AG10803 (cell line): ENCODE measurements at regions not wholly inside any gene's neighbourhood (a gene's known extent, or its start where the extent isn't known, plus 50 kb on each side); places are given as distances from the start of the nearest gene placed in this dataset.
A peak's percentile ranks its signal among the peaks of the same experiment; 100 is the strongest.

Source experiments
- DNase-seq: peaks from one replicate; pipeline ENCODE4 v3.0.0; 2010; ENCODE audit warnings: low read depth
- H3K4me3 ChIP-seq: 2 replicates; pipeline ENCODE4 v1.5.1; 2011; ENCODE audit warnings: mild to moderate bottlenecking, low read length, control low read depth
- CTCF ChIP-seq: conservative IDR thresholded peaks from 2 replicates; pipeline ENCODE4 v1.5.1; 2011; ENCODE audit warnings: mild to moderate bottlenecking, low read length, control low read depth, inconsistent platforms

- no peak for DNase-seq
- H3K4me3 ChIP-seq = no peak overlapping the region
- TF ChIP-seq CTCF = no peak
These were observed 220.6 kb downstream of the GUCY2F start for GRCh38 chrX:109261279-109261678.

GRCh38 chrX:109252789-109253188, 229.1 kb downstream of the GUCY2F start:
- DNase-seq = no peak
- H3K4me3 ChIP-seq = no peak overlapping the region
- TF ChIP-seq CTCF = no peak

GRCh38 chrX:109218761-109219160, 263.1 kb downstream of the GUCY2F start:
- no peak for DNase-seq
- TF ChIP-seq CTCF = no peak
- H3K4me3 ChIP-seq = no peak overlapping the region

- peak; percentile 7 for DNase-seq
- no peak overlapping the region for H3K4me3 ChIP-seq
- TF ChIP-seq CTCF = no peak
These were observed 282.2 kb downstream of the GUCY2F start for GRCh38 chrX:109199726-109200125.

- H3K4me3 ChIP-seq = no peak overlapping the region
- TF ChIP-seq CTCF = no peak
- no peak for DNase-seq
These were observed 291.3 kb downstream of the GUCY2F start for GRCh38 chrX:109190542-109190941.

- H3K4me3 ChIP-seq = no peak overlapping the region
- no peak for DNase-seq
- no peak for TF ChIP-seq CTCF
These were observed 294.3 kb downstream of the GUCY2F start for GRCh38 chrX:109187473-109188168.

GRCh38 chrX:109186939-109187338, 294.9 kb downstream of the GUCY2F start:
- no peak overlapping the region for H3K4me3 ChIP-seq
- no peak for TF ChIP-seq CTCF
- no peak for DNase-seq
